Testis (tissue), 2 donors: ENCODE measurements at regions not wholly inside any gene's neighbourhood (a gene's known extent, or its start where the extent isn't known, plus 50 kb on each side); places are given as distances from the start of the nearest gene placed in this dataset.
"Not testable (repeated sequence)": the region's sequence is repeated elsewhere in the genome, so short reads cannot be mapped to it uniquely, and the experiment has no call there.

Source experiments
- CTCF ChIP-seq, 3 experiments: fragments of 450-650 bp in 2 of 3; fragments of 200-600 bp in 1 of 3; sonication (generic) in 1 of 3; IDR thresholded peaks; one replicate each; pipeline ENCODE4 v1.5.1; 2016 to 2019; ENCODE audit warnings: antibody characterized with exemption in 3 of 3, mild to moderate bottlenecking in 2 of 3, moderate library complexity in 1 of 3
- POLR2A ChIP-seq: fragments of 450-650 bp; IDR thresholded peaks from one replicate; pipeline ENCODE4 v1.6.1; 2017; ENCODE audit warnings: antibody characterized with exemption, mild to moderate bottlenecking, moderate library complexity

- TF ChIP-seq CTCF (IDR thresholded peaks at IDR 0.05); POLR2A: not testable (repeated sequence)
Measured at GRCh38 chr21:7743940-7744339, 2777.4 kb upstream of the TPTE start.
